ENCODE measurements at regions not wholly inside any gene's neighbourhood (a gene's known extent, or its start where the extent isn't known, plus 50 kb on each side); places are given as distances from the start of the nearest gene placed in this dataset.

DNA sequence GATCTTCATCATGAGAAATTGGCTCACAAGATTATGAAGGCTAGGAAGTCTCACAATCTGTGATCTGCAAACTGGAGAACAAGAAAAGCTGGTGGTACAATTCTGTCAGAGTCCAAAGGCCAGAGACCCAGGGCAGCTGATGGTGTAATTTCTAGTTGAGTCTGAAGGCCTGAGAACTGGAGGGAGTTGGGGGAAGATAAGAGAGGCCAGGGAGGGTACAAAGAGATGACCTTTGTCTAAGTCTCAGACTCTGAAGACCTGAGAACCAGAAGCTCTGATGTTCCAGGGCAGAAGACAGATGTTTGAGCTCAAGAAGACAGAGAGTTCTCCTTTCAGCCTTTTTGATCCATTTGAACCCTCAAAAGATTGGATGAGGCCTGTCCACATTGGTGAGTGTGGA, 280.6 kb downstream of the HDGFL1 start:
- TF ChIP-seq, protein P1, sequence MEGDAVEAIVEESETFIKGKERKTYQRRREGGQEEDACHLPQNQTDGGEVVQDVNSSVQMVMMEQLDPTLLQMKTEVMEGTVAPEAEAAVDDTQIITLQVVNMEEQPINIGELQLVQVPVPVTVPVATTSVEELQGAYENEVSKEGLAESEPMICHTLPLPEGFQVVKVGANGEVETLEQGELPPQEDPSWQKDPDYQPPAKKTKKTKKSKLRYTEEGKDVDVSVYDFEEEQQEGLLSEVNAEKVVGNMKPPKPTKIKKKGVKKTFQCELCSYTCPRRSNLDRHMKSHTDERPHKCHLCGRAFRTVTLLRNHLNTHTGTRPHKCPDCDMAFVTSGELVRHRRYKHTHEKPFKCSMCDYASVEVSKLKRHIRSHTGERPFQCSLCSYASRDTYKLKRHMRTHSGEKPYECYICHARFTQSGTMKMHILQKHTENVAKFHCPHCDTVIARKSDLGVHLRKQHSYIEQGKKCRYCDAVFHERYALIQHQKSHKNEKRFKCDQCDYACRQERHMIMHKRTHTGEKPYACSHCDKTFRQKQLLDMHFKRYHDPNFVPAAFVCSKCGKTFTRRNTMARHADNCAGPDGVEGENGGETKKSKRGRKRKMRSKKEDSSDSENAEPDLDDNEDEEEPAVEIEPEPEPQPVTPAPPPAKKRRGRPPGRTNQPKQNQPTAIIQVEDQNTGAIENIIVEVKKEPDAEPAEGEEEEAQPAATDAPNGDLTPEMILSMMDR (IDR thresholded peaks at IDR 0.05; ENCODE audit: control extremely low read depth, extremely low read depth) = no peak
- DNase-seq (no peak), ATAC-seq (ENCODE audit: insufficient read depth, low FRiP score) (no peak)
- H3K9me3 ChIP-seq (ENCODE audit: control insufficient read depth in 4 of 4, insufficient read depth in 3 of 4, low read length in 3 of 4) = no peaks in the 10 kb centered on the region
- H3K27me3 ChIP-seq (ENCODE audit: control insufficient read depth in 3 of 3, insufficient read depth in 3 of 3, low read length in 2 of 3) = no peaks in the 10 kb centered on the region
- H3K9ac ChIP-seq (ENCODE audit: insufficient read depth in 1 of 2, low read length in 2 of 2) = no peak overlapping the region
- no peak overlapping the region for H3K4me3 ChIP-seq
- H3K27ac ChIP-seq (ENCODE audit: low read depth in 1 of 2, low read length in 1 of 2) = no peak overlapping the region
- H3K36me3 ChIP-seq (ENCODE audit: control insufficient read depth in 4 of 4, insufficient read depth in 4 of 4, low read length in 4 of 4) = no peaks in the 10 kb centered on the region
- peaks cover 0 to 3% (median 0%) of the 10 kb centered on the region in 5 donors for H3K4me1 ChIP-seq (ENCODE audit: control insufficient read depth in 5 of 5, insufficient read depth in 5 of 5, low read length in 5 of 5)

DNA sequence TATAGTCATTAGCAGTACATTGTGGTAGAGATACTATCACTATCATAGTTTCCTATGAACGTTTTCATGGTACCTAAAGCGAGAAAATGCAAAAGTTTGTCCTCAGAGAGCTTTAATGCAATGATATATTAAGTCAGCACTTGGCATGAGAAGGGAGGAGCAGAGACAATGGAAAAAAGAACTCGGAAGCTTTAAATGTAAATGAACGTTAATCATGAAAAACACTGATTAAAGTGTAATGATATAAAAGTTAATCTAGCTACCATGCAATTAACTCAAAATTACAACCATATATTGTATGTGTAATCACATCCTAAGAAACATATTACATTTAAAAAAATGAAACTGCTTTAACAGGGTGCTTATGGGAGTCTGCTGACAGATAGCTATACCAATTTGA, 282.7 kb downstream of the HDGFL1 start:
- ATAC-seq (ENCODE audit: insufficient read depth, low FRiP score) (no peak), DNase-seq (no peak)
- Histone ChIP-seq H3K4me1 (ENCODE audit: control insufficient read depth in 5 of 5, insufficient read depth in 5 of 5, low read length in 5 of 5) (no peaks in the 10 kb centered on the region), H3K27me3 (ENCODE audit: control insufficient read depth in 3 of 3, insufficient read depth in 3 of 3, low read length in 2 of 3) (no peaks in the 10 kb centered on the region), H3K36me3 (ENCODE audit: control insufficient read depth in 4 of 4, insufficient read depth in 4 of 4, low read length in 4 of 4) (no peaks in the 10 kb centered on the region), H3K4me3 (no peak overlapping the region), H3K27ac (ENCODE audit: low read depth in 1 of 2, low read length in 1 of 2) (no peak overlapping the region), H3K9ac (ENCODE audit: insufficient read depth in 1 of 2, low read length in 2 of 2) (no peak overlapping the region), H3K9me3 (ENCODE audit: control insufficient read depth in 4 of 4, insufficient read depth in 3 of 4, low read length in 3 of 4) (no peaks in the 10 kb centered on the region)
- 66 to 80% methylated on average over 4 of the region's 4 CpGs for WGBS, 2 donors
- TF ChIP-seq, protein P1 (IDR thresholded peaks at IDR 0.05; ENCODE audit: control extremely low read depth, extremely low read depth) = no peak

DNA sequence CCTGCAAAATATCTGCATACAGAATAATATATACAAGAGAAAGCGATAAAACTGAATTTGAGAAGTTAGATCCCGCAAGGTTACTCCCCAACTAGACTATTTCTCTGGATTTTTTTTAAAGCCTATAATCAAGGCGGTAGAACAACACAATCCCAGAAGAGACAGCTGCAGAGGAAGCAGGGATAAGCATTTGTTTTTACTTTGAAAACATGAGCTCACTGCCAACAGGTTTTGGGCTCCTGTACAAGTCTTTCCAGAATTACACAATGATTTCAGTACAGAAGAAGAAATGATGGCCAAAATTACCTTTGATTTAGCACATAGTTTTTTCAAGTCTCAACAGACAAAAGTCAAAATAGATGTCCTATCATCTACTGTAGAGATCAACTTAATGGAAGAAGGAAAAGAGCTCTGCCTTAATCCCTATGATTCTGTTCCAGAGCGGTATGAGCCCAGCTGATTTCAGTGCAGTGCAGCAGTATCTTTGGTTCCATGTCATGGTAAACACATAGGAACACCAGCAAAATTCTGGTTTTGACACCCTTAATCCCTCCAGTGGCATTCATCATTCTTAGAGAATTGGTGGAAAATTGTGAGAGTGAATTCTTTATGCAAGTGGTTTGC, 304.3 kb downstream of the HDGFL1 start:
- Histone ChIP-seq H3K27ac (ENCODE audit: low read depth in 1 of 2, low read length in 1 of 2) (no peak overlapping the region), H3K9me3 (ENCODE audit: control insufficient read depth in 4 of 4, insufficient read depth in 3 of 4, low read length in 3 of 4) (peaks cover 0 to 2% (median 0%) of the 10 kb centered on the region in 4 donors), H3K4me1 (ENCODE audit: control insufficient read depth in 5 of 5, insufficient read depth in 5 of 5, low read length in 5 of 5) (peaks cover 0 to 7% (median 0%) of the 10 kb centered on the region in 5 donors), H3K27me3 (ENCODE audit: control insufficient read depth in 3 of 3, insufficient read depth in 3 of 3, low read length in 2 of 3) (no peaks in the 10 kb centered on the region), H3K9ac (ENCODE audit: insufficient read depth in 1 of 2, low read length in 2 of 2) (no peak overlapping the region), H3K4me3 (no peak overlapping the region), H3K36me3 (ENCODE audit: control insufficient read depth in 4 of 4, insufficient read depth in 4 of 4, low read length in 4 of 4) (no peaks in the 10 kb centered on the region)
- peak in 1 of 3 donors; percentile 25 for DNase-seq
- TF ChIP-seq, protein P1 (IDR thresholded peaks at IDR 0.05; ENCODE audit: control extremely low read depth, extremely low read depth) = no peak
- ATAC-seq (ENCODE audit: insufficient read depth, low FRiP score) = no peak
- 75 to 81% methylated on average over 4 of the region's 4 CpGs for WGBS, 2 donors

DNA sequence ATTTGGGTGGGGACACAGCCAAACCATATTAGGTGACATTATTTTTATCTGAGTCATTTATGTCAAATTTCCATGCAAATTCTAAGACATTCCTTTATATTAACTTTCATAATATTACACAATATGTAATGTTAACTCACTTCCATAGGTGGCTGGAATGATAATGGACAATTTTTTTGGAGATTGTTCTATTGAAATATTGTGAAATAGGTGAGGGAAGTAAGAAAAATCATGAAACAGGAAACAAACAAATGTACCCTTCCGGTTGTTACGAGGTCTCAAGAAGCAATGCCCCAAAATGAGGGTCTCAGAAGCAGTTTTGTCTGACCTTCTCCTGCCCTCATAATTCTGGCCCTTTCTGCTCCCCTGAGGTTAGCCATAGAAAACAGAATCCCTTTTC, 306.5 kb downstream of the HDGFL1 start:
- WGBS, 2 donors = 60 to 90% methylated on average over 2 of the region's 2 CpGs
- Histone ChIP-seq H3K4me1 (ENCODE audit: control insufficient read depth in 5 of 5, insufficient read depth in 5 of 5, low read length in 5 of 5) (peaks cover 0 to 7% (median 0%) of the 10 kb centered on the region in 5 donors), H3K9me3 (ENCODE audit: control insufficient read depth in 4 of 4, insufficient read depth in 3 of 4, low read length in 3 of 4) (peaks cover 0 to 2% (median 0%) of the 10 kb centered on the region in 4 donors), H3K27me3 (ENCODE audit: control insufficient read depth in 3 of 3, insufficient read depth in 3 of 3, low read length in 2 of 3) (no peaks in the 10 kb centered on the region), H3K36me3 (ENCODE audit: control insufficient read depth in 4 of 4, insufficient read depth in 4 of 4, low read length in 4 of 4) (no peaks in the 10 kb centered on the region), H3K27ac (ENCODE audit: low read depth in 1 of 2, low read length in 1 of 2) (no peak overlapping the region), H3K9ac (ENCODE audit: insufficient read depth in 1 of 2, low read length in 2 of 2) (no peak overlapping the region), H3K4me3 (no peak overlapping the region)
- TF ChIP-seq, protein P1 (IDR thresholded peaks at IDR 0.05; ENCODE audit: control extremely low read depth, extremely low read depth) = no peak
- DNase-seq (no peak), ATAC-seq (ENCODE audit: insufficient read depth, low FRiP score) (no peak)

All from lung (tissue), 11 donors.